ENCODE measurements at regions not wholly inside any gene's neighbourhood (a gene's known extent, or its start where the extent isn't known, plus 50 kb on each side); places are given as distances from the start of the nearest gene placed in this dataset.

DNA sequence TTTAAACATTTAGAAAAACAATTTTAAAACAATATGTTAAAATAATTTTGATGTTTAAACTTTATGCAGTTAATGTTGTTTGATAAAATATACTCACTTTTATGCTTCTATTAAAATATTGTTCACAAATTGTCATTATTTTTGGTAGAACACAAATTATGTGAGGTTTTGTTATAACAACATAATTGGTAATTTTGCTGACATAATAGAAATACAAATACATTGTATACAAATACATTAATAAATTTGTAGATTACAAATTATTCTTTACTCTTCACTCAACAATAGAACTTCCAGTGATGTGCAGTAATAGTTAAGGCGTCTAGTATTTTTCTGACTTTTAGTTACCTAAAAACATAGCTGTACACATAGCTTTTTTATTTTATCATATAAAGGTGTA, 1472.4 kb upstream of the ADGRL3 start:
- H3K36me3 ChIP-seq (ENCODE audit: control insufficient read depth, insufficient read depth, low read length): no peaks in the 10 kb centered on the region
- H3K9ac ChIP-seq (ENCODE audit: low read length): no peak overlapping the region
- H3K56ac ChIP-seq (ENCODE audit: low read length): no peak overlapping the region
- no peak overlapping the region for H2BK15ac ChIP-seq (replicated peaks; ENCODE audit: low read depth)
- H2BK120ac ChIP-seq (ENCODE audit: low read depth, low read length): no peak overlapping the region
- no peak overlapping the region for H3K4ac ChIP-seq (ENCODE audit: low read depth, low read length)
- H4K5ac ChIP-seq (ENCODE audit: low read length): no peak overlapping the region
- H3K27ac ChIP-seq (ENCODE audit: low read depth, low read length): no peak overlapping the region
- no CpG with 5 or more reads among the region's 1 CpG for WGBS (ENCODE audit: extremely low coverage, insufficient coverage, low lambda C conversion rate)
- H3K79me1 ChIP-seq (ENCODE audit: low read length): no peaks in the 10 kb centered on the region
- H3K79me2 ChIP-seq (ENCODE audit: control insufficient read depth, insufficient read depth, low read length): no peaks in the 10 kb centered on the region
- H2AK5ac ChIP-seq (ENCODE audit: low read length): no peak overlapping the region
- H2BK5ac ChIP-seq (ENCODE audit: low read length): no peak overlapping the region
- H3K27me3 ChIP-seq (ENCODE audit: insufficient read depth, low read length, poor library complexity): no peaks in the 10 kb centered on the region
- DNase-seq: no peak
- H3K4me3 ChIP-seq (ENCODE audit: low read length): no peak overlapping the region
- H3K4me1 ChIP-seq (ENCODE audit: control insufficient read depth, low read depth, low read length): no peaks in the 10 kb centered on the region
- no peak overlapping the region for H4K8ac ChIP-seq (ENCODE audit: low read depth, low read length)
- no peak overlapping the region for H3K4me2 ChIP-seq (ENCODE audit: low read length)
- no peak overlapping the region for H3K18ac ChIP-seq (ENCODE audit: low read length)
- H3K23ac ChIP-seq (ENCODE audit: low read length): no peak overlapping the region

DNA sequence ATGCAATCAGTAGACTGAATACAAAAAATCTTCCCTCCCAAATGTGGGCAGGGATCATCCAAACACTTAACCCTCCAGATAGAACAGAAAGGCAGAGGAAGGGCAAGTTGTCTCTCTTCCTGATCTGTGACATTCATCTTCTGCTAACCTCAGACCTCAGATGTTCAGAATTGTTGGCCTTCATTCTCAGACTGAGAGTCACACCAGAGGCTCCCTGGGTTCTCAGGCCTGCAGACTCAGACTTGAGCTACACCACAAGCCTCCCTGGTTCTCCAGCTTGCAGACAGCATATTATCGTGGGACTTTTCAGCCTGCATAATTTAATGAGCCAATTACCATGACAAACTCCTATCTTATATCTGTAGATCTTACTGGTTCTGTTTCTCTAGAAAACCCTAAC, 1471.6 kb upstream of the ADGRL3 start:
- H3K27ac ChIP-seq (ENCODE audit: low read depth, low read length): no peak overlapping the region
- no peaks in the 10 kb centered on the region for H3K27me3 ChIP-seq (ENCODE audit: insufficient read depth, low read length, poor library complexity)
- H3K79me1 ChIP-seq (ENCODE audit: low read length): no peaks in the 10 kb centered on the region
- DNase-seq: no peak
- no peak overlapping the region for H3K56ac ChIP-seq (ENCODE audit: low read length)
- H3K23ac ChIP-seq (ENCODE audit: low read length): no peak overlapping the region
- H4K5ac ChIP-seq (ENCODE audit: low read length): no peak overlapping the region
- no peaks in the 10 kb centered on the region for H3K79me2 ChIP-seq (ENCODE audit: control insufficient read depth, insufficient read depth, low read length)
- no peak overlapping the region for H2BK5ac ChIP-seq (ENCODE audit: low read length)
- no peak overlapping the region for H3K4me3 ChIP-seq (ENCODE audit: low read length)
- H3K9ac ChIP-seq (ENCODE audit: low read length): no peak overlapping the region
- no peak overlapping the region for H2BK15ac ChIP-seq (replicated peaks; ENCODE audit: low read depth)
- H2BK120ac ChIP-seq (ENCODE audit: low read depth, low read length): no peak overlapping the region
- H3K4me1 ChIP-seq (ENCODE audit: control insufficient read depth, low read depth, low read length): no peaks in the 10 kb centered on the region
- no peak overlapping the region for H3K18ac ChIP-seq (ENCODE audit: low read length)
- no peaks in the 10 kb centered on the region for H3K36me3 ChIP-seq (ENCODE audit: control insufficient read depth, insufficient read depth, low read length)
- H4K8ac ChIP-seq (ENCODE audit: low read depth, low read length): no peak overlapping the region
- H3K4ac ChIP-seq (ENCODE audit: low read depth, low read length): no peak overlapping the region
- no peak overlapping the region for H3K4me2 ChIP-seq (ENCODE audit: low read length)
- no CpG with 5 or more reads among the region's 1 CpG for WGBS (ENCODE audit: extremely low coverage, insufficient coverage, low lambda C conversion rate)
- H2AK5ac ChIP-seq (ENCODE audit: low read length): no peak overlapping the region

DNA sequence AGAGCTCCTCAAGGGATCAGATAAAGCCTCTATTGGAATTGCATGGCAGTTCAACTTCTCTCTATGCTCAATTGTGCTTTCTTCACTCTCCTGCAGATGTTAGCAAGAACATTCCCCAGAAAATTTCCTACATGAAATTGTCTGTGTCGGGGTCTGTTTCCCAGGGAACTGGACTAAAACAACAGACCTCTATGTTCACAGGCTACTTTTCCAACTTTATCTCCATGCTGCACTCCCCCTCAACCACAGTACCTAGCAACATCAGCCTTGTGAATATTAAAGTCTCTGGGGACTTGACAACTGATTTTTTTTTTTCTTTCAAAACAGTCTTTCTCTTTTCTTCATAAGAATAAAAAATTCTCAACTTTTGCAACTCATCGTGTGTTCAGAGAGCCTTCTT, 1470.8 kb upstream of the ADGRL3 start:
- Histone ChIP-seq H3K18ac (ENCODE audit: low read length) (no peak overlapping the region), H3K36me3 (ENCODE audit: control insufficient read depth, insufficient read depth, low read length) (no peaks in the 10 kb centered on the region), H3K56ac (ENCODE audit: low read length) (no peak overlapping the region), H3K23ac (ENCODE audit: low read length) (no peak overlapping the region), H2BK5ac (ENCODE audit: low read length) (no peak overlapping the region), H4K8ac (ENCODE audit: low read depth, low read length) (no peak overlapping the region), H3K4ac (ENCODE audit: low read depth, low read length) (no peak overlapping the region), H2BK15ac (replicated peaks; ENCODE audit: low read depth) (no peak overlapping the region), H3K4me2 (ENCODE audit: low read length) (no peak overlapping the region), H3K27me3 (ENCODE audit: insufficient read depth, low read length, poor library complexity) (no peaks in the 10 kb centered on the region), H3K4me1 (ENCODE audit: control insufficient read depth, low read depth, low read length) (no peaks in the 10 kb centered on the region), H3K79me2 (ENCODE audit: control insufficient read depth, insufficient read depth, low read length) (no peaks in the 10 kb centered on the region), H3K79me1 (ENCODE audit: low read length) (no peaks in the 10 kb centered on the region), H3K9ac (ENCODE audit: low read length) (no peak overlapping the region), H3K27ac (ENCODE audit: low read depth, low read length) (no peak overlapping the region), H4K5ac (ENCODE audit: low read length) (no peak overlapping the region), H2BK120ac (ENCODE audit: low read depth, low read length) (no peak overlapping the region), H2AK5ac (ENCODE audit: low read length) (no peak overlapping the region), H3K4me3 (ENCODE audit: low read length) (no peak overlapping the region)
- no CpG with 5 or more reads among the region's 2 CpGs for WGBS (ENCODE audit: extremely low coverage, insufficient coverage, low lambda C conversion rate)
- DNase-seq: no peak

DNA sequence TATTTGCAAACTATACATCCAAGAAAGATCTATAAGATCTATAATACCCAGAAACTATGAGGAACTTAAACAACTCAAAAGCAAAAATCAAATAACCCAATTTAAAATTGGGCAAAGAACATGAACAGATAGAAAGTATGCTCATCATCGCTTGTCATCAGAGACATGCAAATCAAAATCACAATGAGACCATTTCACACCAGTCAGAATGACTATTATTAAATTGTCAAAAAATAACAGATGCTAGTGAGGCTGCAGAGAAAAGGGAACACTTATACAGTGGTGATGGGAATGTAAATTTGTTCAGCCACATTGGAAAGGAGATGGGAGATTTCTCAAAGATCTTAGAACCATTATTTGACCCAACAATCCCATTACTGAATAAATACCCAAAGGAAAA, 1451.7 kb upstream of the ADGRL3 start:
- Histone ChIP-seq H2BK5ac (ENCODE audit: low read length) (no peak overlapping the region), H3K4me1 (ENCODE audit: control insufficient read depth, low read depth, low read length) (no peaks in the 10 kb centered on the region), H3K27ac (ENCODE audit: low read depth, low read length) (no peak overlapping the region), H3K79me2 (ENCODE audit: control insufficient read depth, insufficient read depth, low read length) (no peaks in the 10 kb centered on the region), H2AK5ac (ENCODE audit: low read length) (no peak overlapping the region), H3K9ac (ENCODE audit: low read length) (no peak overlapping the region), H3K56ac (ENCODE audit: low read length) (no peak overlapping the region), H2BK120ac (ENCODE audit: low read depth, low read length) (no peak overlapping the region), H3K18ac (ENCODE audit: low read length) (no peak overlapping the region), H3K4me2 (ENCODE audit: low read length) (no peak overlapping the region), H3K4me3 (ENCODE audit: low read length) (no peak overlapping the region), H3K79me1 (ENCODE audit: low read length) (no peaks in the 10 kb centered on the region), H2BK15ac (replicated peaks; ENCODE audit: low read depth) (no peak overlapping the region), H3K36me3 (ENCODE audit: control insufficient read depth, insufficient read depth, low read length) (no peaks in the 10 kb centered on the region), H3K27me3 (ENCODE audit: insufficient read depth, low read length, poor library complexity) (no peaks in the 10 kb centered on the region), H3K4ac (ENCODE audit: low read depth, low read length) (no peak overlapping the region), H4K8ac (ENCODE audit: low read depth, low read length) (no peak overlapping the region), H3K23ac (ENCODE audit: low read length) (no peak overlapping the region), H4K5ac (ENCODE audit: low read length) (no peak overlapping the region)
- WGBS (ENCODE audit: extremely low coverage, insufficient coverage, low lambda C conversion rate): no CpG with 5 or more reads among the region's 1 CpG
- no peak for DNase-seq

DNA sequence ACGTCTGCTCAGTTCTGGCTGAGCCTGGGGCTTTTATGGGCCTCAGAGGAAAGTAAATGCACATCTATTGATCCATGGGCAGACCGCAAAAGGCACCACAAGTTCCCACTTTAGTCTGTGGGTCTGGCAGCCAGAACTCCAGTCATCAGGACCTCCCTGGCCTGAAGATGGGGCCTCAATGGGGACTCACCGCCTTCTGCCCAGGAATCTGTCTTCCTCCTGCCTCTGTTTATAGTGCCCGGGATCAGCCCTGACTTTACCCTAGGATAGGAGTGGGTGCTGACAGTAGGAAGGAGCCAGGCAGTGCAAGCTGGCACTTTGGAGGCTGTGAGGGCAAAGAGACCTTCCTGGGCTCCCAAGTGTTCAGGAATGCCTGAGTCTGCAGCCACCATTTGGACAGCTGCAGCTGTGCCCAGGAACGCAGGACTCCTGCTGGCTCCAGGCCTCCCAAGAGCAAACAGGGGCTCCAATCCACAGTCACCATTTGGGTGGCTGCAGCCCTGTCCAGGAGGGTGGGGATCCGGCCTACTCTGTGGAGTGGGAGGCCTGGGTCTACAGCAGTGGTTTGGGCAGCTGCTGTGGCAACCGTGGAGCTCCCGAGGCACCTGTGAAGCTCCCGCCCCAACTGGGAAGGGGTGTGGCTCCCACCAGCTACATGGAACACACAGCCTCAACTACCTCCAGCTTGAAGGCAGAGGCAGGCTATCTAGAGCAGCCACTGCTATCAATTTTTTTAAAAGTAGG, 1440.9 kb upstream of the ADGRL3 start:
- no peak overlapping the region for H3K23ac ChIP-seq (ENCODE audit: low read length)
- no peak overlapping the region for H3K18ac ChIP-seq (ENCODE audit: low read length)
- no peak overlapping the region for H2BK120ac ChIP-seq (ENCODE audit: low read depth, low read length)
- no peaks in the 10 kb centered on the region for H3K79me1 ChIP-seq (ENCODE audit: low read length)
- no peak overlapping the region for H2AK5ac ChIP-seq (ENCODE audit: low read length)
- no peak overlapping the region for H4K5ac ChIP-seq (ENCODE audit: low read length)
- no peak overlapping the region for H3K56ac ChIP-seq (ENCODE audit: low read length)
- H2BK5ac ChIP-seq (ENCODE audit: low read length): no peak overlapping the region
- H3K36me3 ChIP-seq (ENCODE audit: control insufficient read depth, insufficient read depth, low read length): no peaks in the 10 kb centered on the region
- DNase-seq: peak; percentile 4
- H3K9ac ChIP-seq (ENCODE audit: low read length): no peak overlapping the region
- no peaks in the 10 kb centered on the region for H3K27me3 ChIP-seq (ENCODE audit: insufficient read depth, low read length, poor library complexity)
- H3K4ac ChIP-seq (ENCODE audit: low read depth, low read length): no peak overlapping the region
- no peaks in the 10 kb centered on the region for H3K79me2 ChIP-seq (ENCODE audit: control insufficient read depth, insufficient read depth, low read length)
- no peaks in the 10 kb centered on the region for H3K4me1 ChIP-seq (ENCODE audit: control insufficient read depth, low read depth, low read length)
- no peak overlapping the region for H3K4me2 ChIP-seq (ENCODE audit: low read length)
- H4K8ac ChIP-seq (ENCODE audit: low read depth, low read length): no peak overlapping the region
- WGBS (ENCODE audit: extremely low coverage, insufficient coverage, low lambda C conversion rate): no CpG with 5 or more reads among the region's 9 CpGs
- H3K27ac ChIP-seq (ENCODE audit: low read depth, low read length): no peak overlapping the region
- no peak overlapping the region for H2BK15ac ChIP-seq (replicated peaks; ENCODE audit: low read depth)
- H3K4me3 ChIP-seq (ENCODE audit: low read length): no peak overlapping the region

DNA sequence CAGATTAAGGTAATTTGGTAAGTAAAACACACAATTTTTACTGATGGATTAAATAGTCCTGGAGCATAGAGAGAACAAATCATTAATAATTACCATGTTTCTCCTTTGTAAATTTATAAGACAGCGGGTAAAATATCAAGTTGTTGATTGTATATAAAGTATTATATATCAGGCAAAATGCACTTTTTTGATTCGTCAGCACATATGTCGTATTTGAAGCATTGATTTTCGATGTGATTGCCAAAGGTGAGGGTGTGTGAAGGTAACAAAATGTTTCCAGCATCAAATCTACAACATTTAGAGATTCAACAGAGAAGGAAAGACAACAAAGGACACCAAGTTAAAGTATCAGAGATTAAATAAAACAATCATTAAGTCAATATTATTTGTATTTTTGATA, 1437.8 kb upstream of the ADGRL3 start:
- Histone ChIP-seq H2BK15ac (replicated peaks; ENCODE audit: low read depth) (no peak overlapping the region), H3K9ac (ENCODE audit: low read length) (no peak overlapping the region), H3K23ac (ENCODE audit: low read length) (no peak overlapping the region), H3K27me3 (ENCODE audit: insufficient read depth, low read length, poor library complexity) (no peaks in the 10 kb centered on the region), H3K56ac (ENCODE audit: low read length) (no peak overlapping the region), H3K27ac (ENCODE audit: low read depth, low read length) (no peak overlapping the region), H4K5ac (ENCODE audit: low read length) (no peak overlapping the region), H3K4ac (ENCODE audit: low read depth, low read length) (no peak overlapping the region), H3K79me1 (ENCODE audit: low read length) (no peaks in the 10 kb centered on the region), H3K18ac (ENCODE audit: low read length) (no peak overlapping the region), H3K4me3 (ENCODE audit: low read length) (no peak overlapping the region), H3K4me2 (ENCODE audit: low read length) (no peak overlapping the region), H2AK5ac (ENCODE audit: low read length) (no peak overlapping the region), H4K8ac (ENCODE audit: low read depth, low read length) (no peak overlapping the region), H3K4me1 (ENCODE audit: control insufficient read depth, low read depth, low read length) (no peaks in the 10 kb centered on the region), H2BK120ac (ENCODE audit: low read depth, low read length) (no peak overlapping the region), H2BK5ac (ENCODE audit: low read length) (no peak overlapping the region), H3K36me3 (ENCODE audit: control insufficient read depth, insufficient read depth, low read length) (no peaks in the 10 kb centered on the region), H3K79me2 (ENCODE audit: control insufficient read depth, insufficient read depth, low read length) (no peaks in the 10 kb centered on the region)
- DNase-seq: no peak
- no CpG with 5 or more reads among the region's 4 CpGs for WGBS (ENCODE audit: extremely low coverage, insufficient coverage, low lambda C conversion rate)

Measured in mesendoderm (in vitro differentiated cells).